ENCODE measurements at regions not wholly inside any gene's neighbourhood (a gene's known extent, or its start where the extent isn't known, plus 50 kb on each side); places are given as distances from the start of the nearest gene placed in this dataset.
A peak's percentile ranks its signal among the peaks of the same experiment; 100 is the strongest.

DNA sequence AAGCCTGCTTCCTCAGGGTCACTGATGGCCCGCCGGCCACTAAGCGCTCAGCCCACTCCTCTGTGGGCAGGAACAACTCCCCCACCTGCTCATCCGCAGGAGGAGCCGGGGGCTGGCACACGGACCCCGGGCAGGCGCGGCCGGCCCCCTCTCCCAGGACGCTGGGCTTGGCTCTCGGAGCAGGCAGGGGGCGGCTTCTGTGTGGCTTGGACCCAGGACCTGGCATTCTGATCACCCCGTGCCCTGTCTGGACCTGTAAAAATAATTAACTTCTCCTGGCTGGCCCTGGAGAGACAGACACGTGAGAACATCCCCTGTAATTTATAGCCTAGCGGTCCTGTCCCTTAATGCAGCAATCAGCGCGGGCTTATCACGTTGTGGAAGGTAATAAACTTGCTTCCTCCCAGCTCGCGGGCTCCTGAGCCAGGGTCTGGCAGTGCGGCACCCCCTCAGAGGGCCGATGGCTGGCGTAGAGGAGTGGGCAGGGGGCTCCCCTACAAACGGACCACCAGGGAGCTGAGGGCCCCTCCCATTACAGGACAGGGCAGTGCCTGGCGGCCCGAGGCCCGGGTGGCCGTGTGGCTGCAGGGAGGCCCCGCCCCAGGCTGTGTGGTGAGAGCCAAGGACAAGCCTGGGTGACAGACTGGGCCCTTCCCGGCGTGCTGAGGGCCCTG, 84.5 kb upstream of the NKX1-1 start:
- DNase-seq (ENCODE audit: low spot score), result peak; percentile 36
- intact Hi-C loops (cut with DNase I), result no loop called here

DNA sequence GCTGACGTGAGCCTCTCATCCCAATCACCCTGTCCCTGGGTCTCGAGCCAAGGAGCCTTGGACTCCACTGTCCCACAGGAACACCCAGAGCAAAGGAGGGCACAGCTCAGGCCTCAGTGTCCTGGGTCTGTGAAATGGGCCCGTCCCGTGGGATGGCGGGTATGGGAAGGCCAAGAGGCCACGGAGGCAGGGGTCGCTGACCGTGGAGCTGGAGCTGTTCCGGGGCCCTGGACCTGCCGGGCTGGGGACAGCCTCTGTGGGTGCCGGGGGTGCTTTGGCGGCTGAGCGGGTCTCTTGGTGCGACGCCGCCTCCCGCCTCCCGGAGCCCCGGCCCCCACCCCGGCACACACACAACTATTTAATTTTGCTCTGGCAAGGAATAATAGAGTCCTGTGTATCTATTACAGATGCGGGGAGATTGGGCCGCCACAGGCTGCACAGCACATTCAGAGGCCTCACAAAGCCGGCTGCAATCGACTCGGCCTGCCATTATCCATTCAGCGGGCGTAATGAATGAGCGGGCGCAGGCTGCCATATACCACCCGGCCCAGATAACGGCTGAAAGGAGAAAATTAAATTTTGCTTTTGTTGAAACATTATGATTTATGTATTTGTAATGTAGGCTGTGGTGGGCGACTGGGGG, 83.9 kb upstream of the NKX1-1 start:
- intact Hi-C loops (cut with DNase I), result no loop called here
- peak; percentile 43 for DNase-seq (ENCODE audit: low spot score)

DNA sequence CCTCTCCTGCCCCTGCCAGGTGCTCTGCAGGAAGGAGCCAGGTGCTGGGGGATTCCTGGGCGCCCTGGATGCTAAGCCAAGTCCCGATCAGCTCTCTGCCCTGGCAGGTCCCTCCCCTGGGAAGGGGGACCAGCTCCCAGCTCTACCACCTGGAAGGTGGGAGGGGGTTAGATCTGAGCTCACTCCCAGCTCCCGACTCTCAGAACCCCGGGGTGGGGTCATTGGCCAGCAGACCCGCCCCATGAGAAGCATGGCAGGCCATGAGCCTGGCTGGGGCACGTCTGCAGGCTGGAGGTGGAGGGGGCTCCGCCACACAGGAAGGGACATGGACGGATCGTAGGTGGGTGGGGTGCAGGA, 83.4 kb upstream of the NKX1-1 start:
- intact Hi-C loops (cut with DNase I), result no loop called here
- DNase-seq (ENCODE audit: low spot score), result peak; percentile 63

DNA sequence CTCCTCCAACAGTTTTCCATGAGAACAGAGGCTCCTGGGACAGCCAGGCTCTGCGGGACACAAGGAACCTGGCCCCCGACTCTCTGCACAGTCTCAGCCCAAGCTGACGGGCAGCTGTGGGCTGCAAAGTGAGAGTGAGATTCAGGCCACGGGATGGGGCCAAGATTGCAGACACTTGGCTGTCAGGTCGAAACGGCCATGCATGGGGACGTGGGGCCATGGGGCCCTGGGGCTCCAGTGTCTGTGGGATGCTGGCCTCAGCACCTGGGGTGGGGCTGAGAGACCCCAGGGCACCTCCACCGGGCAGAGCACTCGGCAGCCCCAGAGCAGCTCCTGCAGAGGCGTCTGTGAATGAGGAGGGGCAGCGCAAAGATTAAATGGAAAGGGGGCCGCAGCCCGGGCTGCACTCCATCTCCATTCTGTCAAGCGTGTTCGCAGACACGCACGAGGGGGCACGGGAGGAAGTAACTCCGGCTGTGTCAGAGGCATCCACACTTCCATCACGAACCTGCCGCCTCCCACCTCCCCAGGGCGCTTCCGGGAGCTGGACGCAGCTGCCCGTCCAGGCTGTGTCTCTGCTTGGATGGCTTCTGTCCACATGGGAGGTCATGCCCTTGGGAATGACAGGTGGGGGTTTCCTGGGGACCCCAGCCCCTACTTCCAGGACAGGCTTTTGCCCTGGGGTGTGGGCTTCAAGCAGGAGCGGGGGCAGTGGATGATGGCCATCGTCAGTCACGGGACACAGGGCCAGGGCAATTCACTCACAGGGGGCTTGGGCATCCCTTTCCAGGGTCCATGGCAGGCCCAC, 82.8 kb upstream of the NKX1-1 start:
- intact Hi-C loops (cut with DNase I), result no loop called here
- DNase-seq (ENCODE audit: low spot score), result peak; percentile 75

DNA sequence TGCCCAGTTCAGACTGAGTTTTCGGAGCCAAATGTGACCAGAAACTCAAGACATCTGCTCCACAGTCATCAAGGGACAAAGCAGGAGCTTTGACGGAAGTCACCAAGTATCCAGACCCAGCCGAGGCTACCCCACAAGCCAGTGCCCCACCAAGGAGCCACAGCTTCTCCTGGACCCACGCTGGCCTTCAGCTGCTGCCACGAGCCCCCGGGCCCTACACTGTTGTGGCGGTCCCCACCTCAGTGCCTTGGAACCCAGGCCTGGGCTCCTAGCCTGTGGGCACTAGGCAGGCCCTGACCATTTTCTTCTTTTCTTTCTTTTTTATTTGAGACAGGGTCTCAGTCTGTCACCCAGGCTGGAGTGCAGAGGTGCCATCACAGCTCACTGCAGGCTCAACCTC, 82.1 kb upstream of the NKX1-1 start:
- intact Hi-C loops (cut with DNase I), result no loop called here
- DNase-seq (ENCODE audit: low spot score), result peak; percentile 63

DNA sequence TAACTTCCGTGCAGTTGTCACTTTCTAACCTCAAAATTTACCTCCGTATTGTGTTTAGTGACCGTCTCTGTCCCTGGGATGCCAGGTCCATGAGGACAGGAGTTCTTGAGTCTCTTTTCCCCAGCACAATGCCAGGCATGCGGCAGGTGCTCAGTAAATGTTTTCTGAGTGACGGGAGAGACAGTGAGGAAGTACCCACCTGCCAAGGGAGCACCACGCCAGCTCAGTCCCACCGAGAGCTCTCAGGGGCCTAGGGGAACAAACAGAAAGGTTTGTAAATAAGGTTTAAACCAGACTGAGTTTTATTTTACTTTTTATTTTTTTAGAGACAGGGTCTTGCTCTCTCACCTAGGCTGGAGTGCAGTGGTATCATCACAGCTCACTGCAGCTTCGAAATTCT, 81.5 kb upstream of the NKX1-1 start:
- no peak for DNase-seq (ENCODE audit: low spot score)
- intact Hi-C loops (cut with DNase I), result no loop called here

DNA sequence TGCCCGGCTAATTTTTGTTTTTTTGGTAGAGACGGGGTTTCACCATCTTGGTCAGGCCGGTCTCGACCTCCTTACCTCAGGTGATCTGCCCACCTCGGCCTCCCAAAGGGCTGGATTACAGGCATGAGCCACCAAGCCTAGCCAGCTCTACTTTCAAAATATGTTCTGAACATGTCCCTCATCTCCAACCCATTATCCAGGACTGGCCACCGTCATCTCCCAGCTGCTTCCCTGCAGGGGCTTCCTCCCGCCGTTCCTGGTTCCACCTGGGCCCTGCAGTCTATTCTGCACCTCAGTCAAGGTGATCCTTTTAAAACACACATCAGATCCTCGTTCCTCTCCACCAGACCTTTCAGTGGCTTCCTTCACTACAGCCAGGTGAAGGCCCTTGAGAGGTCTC, 80.9 kb upstream of the NKX1-1 start:
- DNase-seq (ENCODE audit: low spot score), result peak; percentile 38
- intact Hi-C loops (cut with DNase I), result no loop called here

DNA sequence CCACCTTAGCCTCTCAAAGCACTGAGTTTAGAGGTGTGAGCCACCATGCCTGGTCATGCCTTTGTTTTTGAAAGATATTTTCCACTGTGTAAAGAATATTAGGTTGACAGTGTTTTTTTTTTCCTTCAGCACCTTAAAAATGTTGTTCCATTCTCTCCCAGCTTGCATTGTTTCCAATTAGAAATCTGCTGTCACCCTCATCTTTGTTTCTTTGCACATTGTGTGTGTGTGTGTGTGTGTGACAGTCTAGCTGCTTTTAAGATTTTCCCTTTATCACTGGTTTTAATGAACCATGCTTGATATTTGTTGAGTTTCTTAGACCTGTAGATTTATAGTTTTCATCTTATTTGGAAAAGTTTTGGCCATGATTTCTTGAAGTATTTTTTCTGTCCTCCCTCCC, 79.0 kb upstream of the NKX1-1 start:
- DNase-seq (ENCODE audit: low spot score), result no peak
- intact Hi-C loops (cut with DNase I), result no loop called here

DNA sequence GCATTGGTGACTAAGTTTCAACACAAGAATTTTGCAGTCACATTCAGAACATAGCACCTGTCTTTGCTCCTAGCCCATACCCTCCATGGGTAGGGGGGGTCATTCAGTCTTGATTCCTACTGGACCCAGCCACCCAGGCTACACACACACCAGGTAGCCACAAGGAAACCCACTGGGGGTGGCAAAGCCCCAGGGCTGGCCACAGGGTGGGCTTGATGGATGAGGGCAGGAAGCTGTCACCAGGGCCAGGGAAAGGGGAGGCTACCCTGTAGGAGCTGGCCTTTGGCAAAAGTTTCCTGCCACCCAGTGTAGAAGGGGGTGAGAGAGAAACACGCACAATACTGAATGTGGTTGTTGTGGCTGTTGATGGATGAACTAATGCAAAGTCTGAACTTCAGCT, 74.5 kb upstream of the NKX1-1 start:
- intact Hi-C loops (cut with DNase I), result no loop called here
- DNase-seq (ENCODE audit: low spot score), result peak; percentile 41

DNA sequence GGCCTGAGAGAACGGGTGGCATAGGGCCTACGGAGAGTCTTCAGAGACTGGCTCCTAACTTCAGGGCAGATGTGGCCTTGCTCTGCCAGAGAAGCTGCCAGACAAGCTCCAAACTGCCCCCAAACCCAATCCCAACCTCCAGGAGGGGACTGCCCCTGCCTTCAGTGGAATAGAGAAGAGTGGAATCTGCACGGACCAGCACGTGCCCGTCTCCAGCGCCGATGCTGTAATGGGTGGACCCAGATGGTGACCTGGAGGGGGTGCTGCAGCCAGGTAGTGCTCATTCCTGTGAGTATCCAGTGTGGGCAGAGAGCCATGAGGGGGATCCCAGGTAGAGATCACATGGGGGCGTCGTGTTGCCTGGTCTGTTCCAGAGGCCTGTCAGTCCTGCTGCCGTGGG, 73.2 kb upstream of the NKX1-1 start:
- peak; percentile 66 for DNase-seq (ENCODE audit: low spot score)
- intact Hi-C loops (cut with DNase I), result no loop called here

DNA sequence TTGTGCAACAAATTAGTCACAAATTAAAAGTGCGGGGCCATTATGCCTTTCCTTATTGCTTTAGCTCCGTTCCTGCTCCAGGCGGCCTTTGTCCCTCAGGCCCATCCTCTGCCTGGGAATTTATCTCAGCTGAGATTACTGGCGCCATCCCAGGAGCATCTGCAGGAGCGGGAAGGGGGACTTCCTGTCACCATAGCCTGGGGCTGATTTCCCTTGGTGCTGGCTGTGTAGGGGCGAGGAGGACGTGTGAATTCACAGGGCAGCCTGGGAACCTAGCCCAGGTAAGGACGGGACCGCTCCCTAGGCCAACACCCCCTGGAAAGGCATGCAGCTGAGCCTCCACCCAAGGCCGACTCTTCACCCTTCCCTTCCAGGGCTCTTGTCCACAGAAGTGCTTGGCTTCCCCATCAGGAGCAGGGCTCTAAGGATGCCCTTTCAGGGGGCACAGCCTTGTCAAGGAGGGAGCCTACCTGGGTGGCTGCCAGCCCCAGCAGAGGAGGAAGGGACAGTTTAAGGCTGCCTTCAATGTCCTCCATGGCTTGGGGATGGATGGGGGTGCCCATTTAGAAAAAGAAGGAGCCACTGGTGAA, 72.6 kb upstream of the NKX1-1 start:
- intact Hi-C loops (cut with DNase I), result no loop called here
- DNase-seq (ENCODE audit: low spot score), result peak; percentile 57

DNA sequence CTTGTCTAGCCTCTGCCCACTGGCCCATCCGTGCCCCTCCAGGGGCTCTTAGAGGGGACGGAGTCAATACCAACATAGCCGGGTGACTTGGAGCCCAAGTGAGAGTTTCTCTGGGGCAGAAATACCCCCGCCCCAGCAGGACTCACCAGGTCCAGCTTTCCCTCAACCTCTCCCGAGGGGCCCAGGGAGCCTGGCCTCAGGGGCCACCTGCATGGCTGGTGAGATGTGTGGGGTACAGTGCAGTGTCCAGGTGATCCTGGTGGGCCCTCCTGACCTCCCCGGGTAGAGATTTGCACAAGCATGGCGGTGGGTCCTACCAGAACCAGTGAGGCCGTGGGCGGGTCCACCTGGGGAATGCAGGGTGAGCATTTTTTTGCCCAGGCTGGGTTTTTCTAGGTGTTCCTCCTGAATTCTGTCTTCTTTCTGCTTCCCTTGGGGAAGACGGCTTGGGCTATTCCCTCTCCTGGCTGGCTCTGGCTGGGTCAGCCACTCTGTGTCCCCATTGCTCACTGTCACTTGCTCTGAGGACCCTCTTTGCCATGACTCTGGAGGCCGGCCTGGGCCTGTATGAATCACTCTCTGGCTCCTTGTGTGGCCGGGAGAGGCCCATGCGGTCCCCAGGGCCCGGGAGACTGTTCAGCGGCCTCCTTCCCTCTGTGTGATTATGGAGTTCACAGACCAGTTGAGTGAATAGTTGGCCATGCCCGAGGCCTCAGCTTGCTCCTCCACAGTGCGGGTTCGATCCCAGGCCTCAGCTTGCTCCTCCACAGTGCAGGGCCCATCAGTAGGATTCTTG, 71.0 kb upstream of the NKX1-1 start:
- intact Hi-C loops (cut with DNase I), result no loop called here
- peak; percentile 51 for DNase-seq (ENCODE audit: low spot score)

DNA sequence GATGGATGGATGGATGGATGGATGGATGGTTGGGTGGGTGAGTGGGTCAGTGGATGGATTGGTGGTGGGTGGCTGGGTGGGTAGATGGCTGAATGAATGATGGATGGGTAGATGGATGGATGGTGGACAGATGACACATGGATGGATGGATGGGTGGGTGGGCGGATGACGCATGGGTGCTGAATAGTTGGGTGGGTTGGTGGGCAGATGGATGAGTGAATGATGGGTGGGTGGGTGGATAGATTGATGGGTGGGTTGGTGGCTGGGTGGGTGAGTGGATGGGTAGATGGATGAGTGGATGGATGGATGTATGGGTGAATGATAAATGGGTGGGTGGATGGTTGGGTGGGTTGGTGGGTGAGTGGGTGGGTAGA, 69.9 kb upstream of the NKX1-1 start:
- DNase-seq (ENCODE audit: low spot score), result no peak

DNA sequence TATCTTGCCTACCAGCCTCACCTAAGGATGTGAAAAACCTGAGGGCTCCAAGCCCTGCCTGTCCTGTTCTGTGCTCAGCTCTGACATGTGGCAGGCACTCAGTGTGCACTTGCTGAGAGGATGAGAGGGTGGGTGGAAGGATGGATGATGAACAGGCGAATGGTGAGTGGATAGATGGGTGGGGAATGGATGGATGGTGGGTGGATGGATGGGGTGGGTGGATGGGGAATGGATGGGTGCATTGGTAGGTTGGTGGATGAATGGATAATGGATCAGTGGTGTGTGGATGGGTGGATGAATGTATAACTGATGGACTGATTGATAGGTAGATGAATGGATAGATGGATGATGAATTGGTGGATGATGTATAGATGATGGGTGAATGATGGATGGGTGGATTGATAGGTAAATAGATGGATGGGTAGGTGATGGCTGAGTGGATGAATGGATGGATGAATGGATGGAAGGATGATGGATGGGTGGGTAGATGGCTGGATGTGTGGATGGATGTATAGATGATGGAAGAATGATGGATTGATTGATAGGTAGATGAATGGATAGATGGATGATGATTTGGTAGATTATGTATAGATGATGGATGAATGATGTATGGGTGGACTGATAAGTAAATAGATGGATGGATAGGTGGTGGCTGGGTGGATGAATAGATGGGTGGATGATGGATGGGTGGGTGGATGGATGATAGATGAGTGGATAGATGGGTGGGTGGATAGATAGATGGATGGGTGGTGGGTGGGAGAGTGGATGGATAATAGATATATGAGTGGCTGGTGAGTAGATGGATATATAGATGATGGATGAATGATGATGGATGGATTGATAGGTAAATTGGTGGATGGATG, 69.3 kb upstream of the NKX1-1 start:
- DNase-seq (ENCODE audit: low spot score), result no peak
- intact Hi-C loops (cut with DNase I), result no loop called here

More for the DNA sequence above, 69.9 kb upstream of the NKX1-1 start:
- intact Hi-C loops (cut with DNase I), result no loop called here

DNA sequence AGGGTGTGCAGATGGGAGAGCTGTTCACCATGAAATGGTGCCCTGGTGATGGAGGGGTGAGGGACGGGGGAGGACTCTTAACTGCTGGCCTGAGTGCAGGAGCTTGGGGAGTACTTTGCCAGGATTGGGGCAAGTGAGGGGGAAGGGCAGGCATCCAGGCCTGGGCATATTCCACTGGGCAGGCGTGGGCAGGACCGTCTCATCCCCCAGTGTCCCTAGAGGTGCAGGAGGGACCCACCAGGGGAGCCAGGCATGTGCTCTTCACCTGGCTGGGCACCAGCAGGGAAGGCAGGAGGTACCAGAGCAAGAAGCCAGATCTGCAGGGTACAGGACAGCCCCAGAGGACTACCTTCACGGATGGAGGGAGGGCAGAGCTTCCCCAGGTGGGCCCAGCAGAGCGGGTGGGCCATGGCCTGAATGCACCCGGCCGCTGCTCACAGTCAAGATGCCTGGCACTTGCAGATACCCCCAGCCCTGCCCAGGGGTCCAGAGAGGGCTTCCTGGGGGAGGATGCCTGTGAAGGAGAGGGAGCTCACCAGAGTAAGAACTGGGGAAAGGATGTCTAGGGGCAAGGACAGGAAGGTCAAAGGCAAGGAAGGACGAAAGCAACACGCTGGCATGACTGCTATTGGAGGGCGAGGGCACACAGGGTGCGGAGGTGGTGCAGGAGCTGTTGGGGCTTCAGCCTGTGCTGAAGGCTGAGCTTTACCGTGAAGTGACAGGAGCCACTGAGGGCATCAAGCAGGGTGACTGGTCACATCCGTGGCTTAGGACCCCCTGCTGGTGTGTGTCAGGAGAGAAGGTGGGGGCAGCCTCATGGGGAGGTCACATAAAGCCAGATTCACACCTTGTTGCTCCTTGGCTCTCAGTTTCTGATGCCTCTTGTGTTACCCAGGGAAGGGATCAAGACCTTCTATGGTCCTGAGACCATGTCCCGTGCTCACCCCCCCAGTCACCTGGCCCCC, 68.2 kb upstream of the NKX1-1 start:
- intact Hi-C loops (cut with DNase I), result loop anchor here (5.0 kb wide), 1 partner anchor 102 kb away; no protein-coding TSS in a partner anchor
- DNase-seq (ENCODE audit: low spot score), result peak; percentile 49

DNA sequence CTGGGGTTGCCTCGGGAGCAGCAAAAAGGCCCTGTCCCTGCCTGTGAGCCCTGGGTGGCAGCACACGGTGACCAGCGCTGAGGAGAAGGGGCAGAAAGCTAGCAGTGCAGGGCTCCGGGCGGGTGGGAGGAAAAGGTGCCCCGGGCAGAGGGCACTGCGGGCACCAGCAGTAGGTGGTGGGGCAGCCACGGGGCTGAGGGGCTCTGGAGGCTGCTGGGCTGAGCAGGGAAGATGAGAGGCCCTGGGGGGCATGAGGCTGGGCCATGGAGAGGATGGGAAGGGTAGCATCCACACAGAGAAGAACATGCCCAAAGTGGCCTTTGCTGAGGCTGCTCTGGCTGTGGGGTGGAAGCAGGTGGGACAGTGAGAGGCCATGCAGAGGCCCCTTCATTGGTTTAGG, 67.5 kb upstream of the NKX1-1 start:
- intact Hi-C loops (cut with DNase I), result loop anchor here (5.0 kb wide), 1 partner anchor 101 kb away; no protein-coding TSS in a partner anchor
- peak; percentile 33 for DNase-seq (ENCODE audit: low spot score)

DNA sequence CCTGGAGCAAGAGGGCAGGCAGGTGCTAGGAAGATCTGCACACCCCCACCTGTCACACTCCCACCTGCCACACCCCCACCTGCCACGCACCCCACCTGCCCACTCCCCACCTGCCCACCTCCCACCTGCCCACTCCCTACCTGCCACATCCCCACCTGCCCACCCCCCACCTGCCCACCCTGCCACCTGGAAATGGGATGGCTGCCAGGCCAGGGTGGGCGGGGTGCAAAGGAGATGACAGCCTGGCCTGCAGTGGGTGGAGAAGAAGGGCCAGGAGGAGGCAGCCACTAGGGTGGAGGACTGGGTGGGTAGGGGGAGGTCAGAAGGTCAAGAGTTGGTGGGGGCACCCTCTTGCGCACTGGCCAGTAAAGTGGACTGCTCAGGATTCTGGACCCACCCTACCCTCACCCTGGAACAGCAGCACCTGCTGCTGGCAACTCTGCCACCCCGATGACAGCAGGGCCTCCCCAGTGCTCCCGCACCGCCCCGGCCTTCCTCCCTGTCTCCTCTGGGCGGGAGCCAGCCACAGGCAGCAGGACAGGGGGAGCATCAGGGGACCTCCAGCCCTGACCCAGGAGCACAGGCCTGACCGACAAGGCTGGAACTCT, 66.8 kb upstream of the NKX1-1 start:
- DNase-seq (ENCODE audit: low spot score), result peak; percentile 54
- intact Hi-C loops (cut with DNase I), result loop anchor here (5.0 kb wide), 1 partner anchor 101 kb away; no protein-coding TSS in a partner anchor

Measured in cardiac septum (tissue), 1 donor.